ENCODE measurements at regions not wholly inside any gene's neighbourhood (a gene's known extent, or its start where the extent isn't known, plus 50 kb on each side); places are given as distances from the start of the nearest gene placed in this dataset.

GRCh38 chr13:57253551-57253950 lies 86.6 kb downstream of the PRR20E start (continued):
- TF ChIP-seq RERE (CRISPR knock-in tag; IDR thresholded peaks at IDR 0.05; ENCODE audit: borderline replicate concordance) (no peak), XRCC5 (IDR thresholded peaks at IDR 0.05; ENCODE audit: low read depth, low read length) (no peak), ELF1 (tag; IDR thresholded peaks at IDR 0.05) (no peak), ZNF830 (CRISPR knock-in tag; IDR thresholded peaks at IDR 0.05) (no peak), GATAD2A (IDR thresholded peaks at IDR 0.05) (no peak), L3MBTL2 (IDR thresholded peaks at IDR 0.05) (no peak), HBP1 (CRISPR knock-in tag; IDR thresholded peaks at IDR 0.05) (no peak)

Measured in K562 (cell line).